NCI-H128 (cell line): ENCODE measurements at regions not wholly inside any gene's neighbourhood (a gene's known extent, or its start where the extent isn't known, plus 50 kb on each side); places are given as distances from the start of the nearest gene placed in this dataset.

Experiments
- DNase-seq: peaks from one replicate; lab custom pipeline; 2025; ENCODE audit not compliant: unreplicated experiment; lab: John Stamatoyannopoulos, UW

DNA sequence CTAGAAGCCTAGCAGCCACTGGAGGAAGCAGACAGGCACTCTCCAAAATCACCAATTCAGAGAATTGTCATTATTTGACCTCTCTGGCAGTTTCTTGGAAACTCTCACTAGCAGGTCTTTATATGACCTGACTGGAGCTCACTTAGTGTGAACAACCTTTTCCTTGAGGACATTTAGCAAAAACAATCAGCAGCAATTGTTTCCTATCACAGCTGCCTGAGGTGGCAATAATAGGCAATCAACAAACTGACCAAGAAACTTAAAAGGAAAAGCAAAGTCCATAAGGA lies 162.4 kb upstream of the STT3B start:
- DNase-seq = no peak

- DNase-seq = no peak
These were observed 162.0 kb upstream of the STT3B start for GRCh38 chr3:31370681-31371080.

DNA sequence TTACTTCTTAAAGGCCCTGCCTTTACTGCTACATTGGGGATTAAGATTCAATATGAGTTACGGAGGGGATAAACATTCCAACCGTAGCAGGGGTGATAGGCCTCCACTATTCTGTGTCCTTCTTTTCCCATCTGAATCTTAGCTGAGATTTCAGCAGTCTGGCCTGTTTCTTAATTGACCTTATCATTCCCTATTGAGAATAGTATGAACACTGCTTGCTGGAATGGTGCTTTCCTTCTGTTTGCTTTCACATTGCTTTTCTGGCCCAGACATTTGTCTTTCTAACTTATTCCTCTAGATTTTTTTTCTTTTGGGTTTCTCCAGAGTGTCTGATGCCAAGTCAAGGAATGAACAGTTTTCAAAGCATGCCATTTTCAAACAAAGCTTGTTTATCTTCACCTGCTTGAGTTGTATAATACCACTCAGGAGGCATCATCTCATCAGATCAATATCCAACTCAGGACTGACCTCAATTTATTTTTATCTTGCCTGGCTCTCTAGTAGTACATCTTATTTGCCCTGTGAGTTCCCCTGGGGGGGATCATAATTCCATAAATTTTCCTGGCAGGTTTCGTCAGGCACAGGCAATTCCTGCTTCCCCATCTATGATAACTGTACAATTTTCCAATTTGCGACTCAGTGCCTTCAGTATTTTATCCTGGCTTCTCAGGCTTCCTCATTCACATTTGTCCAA lies 161.1 kb upstream of the STT3B start:
- DNase-seq = no peak

DNA sequence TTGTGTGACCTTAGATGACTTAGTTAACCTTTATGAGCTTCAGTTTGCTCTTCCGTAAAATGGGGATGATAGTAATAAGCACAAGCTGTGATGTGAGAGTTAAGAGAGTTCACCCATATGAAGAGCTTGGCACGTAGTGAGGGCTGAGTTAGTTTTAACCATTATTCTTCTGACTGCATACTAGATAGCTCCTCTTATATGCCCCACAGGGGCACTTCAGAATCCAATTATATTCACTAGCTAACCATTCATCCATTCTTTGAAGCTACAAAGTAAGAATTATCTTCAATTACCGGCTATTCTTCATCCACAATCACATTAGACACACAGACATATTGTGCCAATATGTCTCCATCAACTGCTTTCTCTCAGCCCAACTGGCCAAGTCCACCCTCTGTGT lies 159.0 kb upstream of the STT3B start:
- no peak for DNase-seq

DNA sequence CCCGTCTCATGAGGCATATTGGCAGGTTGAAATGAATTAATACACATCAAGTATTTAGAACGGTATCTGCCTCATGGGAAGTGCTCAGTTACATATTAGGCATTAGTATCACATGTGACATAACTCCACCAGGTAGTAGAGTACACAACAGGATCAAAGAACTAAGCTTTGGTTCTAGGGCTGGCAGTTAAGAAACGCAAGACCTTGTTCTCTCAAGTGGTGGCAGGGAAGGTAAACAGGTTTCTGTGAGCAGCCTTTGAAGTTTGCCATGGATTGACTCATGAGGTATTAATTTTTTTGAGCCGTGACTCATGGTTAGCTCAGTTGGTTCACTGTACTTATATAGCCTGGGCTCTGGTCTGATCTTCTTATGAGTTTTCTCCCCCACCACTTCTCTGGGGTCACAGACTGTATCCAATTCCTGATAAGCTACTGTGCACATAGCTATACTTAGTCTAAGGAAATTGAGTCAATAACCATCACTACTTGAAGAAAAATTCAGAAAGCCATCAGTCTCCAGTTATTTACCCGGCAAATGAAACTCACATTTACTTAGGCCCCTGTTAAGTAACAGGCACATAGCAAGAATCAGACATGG lies 155.6 kb upstream of the STT3B start:
- no peak for DNase-seq

DNA sequence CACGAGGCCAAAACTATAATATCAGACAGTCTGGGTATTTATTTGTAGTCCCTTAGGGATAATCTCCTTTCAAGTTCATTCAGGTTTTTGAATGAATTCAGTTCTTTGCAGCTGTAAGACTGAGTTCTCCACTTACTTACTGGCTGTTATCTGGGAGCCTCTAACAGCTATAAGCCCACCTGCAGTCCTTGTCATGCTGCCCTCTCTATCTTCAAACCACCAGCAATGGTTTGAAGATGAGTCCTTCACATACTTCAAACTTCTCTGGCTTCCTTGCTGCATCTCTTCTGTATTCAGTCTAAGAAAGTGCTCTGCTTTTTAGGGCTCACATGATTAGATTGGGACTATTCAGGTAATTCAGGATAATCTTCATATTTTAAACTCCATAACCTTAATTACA lies 154.5 kb upstream of the STT3B start:
- DNase-seq = no peak

DNA sequence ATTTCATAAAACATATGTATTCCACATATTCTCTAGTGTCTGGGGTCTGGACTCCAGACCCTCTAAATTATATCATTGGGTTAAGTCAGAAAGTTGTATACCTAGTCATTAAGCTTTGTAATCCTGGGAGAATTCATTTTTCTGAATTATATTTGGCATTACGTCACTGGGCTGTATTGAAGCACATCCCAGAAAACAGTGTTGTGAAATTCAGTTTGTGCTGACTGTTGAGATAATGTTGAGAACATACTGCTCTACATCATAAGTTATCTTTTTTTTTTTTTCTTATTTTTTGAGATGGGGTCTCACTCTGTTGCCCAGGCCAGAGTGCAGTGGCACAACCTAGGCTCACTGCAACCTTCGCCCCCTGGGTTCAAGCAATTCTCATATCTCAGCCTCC lies 153.1 kb upstream of the STT3B start:
- no peak for DNase-seq

DNA sequence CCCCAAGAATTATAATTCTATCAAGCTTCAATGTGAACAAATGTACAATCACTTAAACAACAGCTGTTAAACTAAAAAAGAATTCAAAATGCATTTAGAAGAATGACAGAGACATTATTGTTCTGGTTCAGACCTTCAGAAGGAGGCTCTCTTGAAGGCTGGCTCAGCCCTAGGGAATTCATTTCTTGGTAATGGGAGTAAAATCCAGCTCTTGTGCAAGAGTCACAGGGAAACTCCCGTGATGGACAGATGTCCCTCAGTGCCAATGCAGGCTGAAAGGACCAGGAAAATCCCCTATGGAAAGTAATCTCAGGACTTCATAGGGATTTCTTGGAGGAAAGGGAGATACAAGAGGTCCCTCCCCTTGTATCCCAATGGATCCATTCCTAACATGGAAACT lies 149.9 kb upstream of the STT3B start:
- DNase-seq = no peak

GRCh38 chr3:31384117-31384516 lies 148.6 kb upstream of the STT3B start:
- no peak for DNase-seq

DNA sequence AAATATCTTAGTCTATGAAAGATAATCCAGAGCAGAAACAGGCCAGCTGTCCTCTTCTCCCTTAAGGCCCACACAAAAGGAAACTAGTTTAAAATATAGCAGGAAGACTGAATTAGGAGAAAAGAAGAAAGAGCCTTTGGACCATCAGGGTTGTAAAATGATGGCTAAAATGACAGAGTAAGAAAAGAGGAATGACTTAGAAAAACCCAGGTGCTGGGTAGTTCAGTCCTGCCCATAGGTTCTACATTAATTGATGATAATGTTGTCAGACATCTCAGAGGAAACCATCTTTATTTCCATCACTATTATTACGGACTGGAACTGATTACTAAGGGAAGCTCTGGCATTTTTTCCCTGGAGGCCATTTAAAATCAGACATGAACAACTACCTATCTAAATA lies 142.8 kb upstream of the STT3B start:
- no peak for DNase-seq

DNA sequence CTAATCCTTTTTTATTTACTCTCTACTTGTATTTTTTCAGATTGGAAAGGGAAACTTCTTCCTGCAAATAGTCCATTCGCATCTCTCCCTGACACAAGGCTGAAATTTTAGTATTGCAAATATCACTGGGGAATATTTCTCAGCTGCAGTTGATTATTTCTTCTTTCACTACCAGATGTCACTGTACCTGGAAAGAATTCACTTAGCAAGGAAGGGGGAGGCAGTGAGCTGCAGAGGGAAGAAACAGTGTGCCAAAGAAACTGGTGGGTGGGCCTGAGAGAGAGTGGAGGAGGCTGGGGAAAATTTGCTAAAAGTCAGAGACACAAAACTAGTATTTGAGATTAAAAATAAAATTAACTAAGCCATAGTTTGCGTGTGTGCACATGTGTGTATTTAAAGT lies 142.3 kb upstream of the STT3B start:
- DNase-seq = no peak

GRCh38 chr3:31391150-31391549 lies 141.6 kb upstream of the STT3B start:
- no peak for DNase-seq

DNA sequence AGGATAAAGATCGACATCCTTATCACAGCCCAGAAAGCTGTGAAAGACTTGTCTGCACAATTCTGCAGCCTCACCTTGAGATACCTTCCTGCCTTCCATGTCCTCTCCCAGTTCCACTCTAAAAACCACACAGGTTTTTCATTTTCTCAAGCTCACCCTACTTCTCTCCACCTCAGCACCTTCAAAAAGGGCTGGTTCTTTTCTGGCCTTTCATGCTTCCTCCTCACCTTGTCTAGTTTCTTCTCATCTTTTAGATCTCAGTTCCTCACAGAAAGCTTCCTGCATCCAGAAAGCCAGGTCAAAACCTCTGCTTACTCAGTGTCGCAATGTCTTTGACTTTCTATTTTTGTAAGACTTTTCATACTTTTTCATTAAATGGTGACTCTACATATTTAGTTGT lies 140.2 kb upstream of the STT3B start:
- no peak for DNase-seq

DNA sequence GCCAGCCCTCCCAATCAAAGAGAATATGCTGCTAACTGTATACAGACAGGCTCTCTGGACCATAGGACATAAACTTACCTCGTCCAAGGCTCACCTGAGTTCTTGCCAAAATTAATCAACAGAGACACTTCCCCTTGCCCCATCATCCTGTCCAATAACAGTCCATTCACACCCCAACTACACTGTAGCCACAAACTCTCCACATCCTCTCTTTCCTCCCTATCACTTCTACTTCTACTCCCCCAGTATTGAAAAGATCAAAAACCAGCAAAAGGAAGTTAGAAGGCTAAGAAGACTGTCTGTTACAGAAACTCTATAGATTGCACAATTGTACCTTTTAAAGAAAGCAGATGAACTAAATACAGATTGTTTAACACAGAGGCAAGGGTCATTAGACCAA lies 133.5 kb upstream of the STT3B start:
- DNase-seq = no peak

DNA sequence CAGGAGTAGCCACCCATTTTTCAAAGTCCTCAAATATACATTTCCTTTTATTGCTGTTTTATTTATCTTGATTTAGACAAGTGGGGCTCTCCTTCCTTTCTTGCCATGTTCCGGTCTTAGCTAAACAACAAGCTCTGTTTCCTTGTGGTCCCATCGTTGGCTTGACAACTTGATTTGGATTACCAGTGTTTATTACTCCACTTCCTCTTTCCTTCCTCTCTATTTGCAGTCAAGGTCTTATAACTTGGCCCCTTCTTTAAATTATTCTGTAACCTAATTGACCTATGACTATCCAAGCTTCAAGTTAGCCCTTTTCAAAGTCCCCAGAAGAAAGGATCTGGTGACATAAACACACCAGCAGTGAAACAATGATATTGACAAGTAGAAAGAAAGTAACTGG lies 130.6 kb upstream of the STT3B start:
- DNase-seq = no peak

GRCh38 chr3:31403197-31403596 lies 129.5 kb upstream of the STT3B start:
- no peak for DNase-seq

DNA sequence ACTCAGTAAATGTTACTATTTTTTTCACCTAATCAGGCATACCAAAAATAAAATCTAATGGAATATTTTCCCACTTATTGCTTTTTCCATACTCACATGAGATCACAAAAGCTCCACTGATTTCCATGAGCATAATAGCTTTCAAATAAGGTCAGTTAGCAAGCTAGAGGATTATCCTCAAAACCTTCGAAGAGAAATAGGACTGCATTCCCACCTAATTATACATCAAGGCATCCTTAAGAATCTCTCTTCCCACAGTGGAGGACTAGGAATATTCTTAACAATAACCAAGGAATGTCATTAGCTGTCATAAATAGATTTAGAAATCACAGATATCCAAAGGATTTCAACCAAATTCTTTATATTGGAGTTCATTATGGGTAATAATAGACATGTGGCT lies 127.9 kb upstream of the STT3B start:
- DNase-seq = no peak

DNA sequence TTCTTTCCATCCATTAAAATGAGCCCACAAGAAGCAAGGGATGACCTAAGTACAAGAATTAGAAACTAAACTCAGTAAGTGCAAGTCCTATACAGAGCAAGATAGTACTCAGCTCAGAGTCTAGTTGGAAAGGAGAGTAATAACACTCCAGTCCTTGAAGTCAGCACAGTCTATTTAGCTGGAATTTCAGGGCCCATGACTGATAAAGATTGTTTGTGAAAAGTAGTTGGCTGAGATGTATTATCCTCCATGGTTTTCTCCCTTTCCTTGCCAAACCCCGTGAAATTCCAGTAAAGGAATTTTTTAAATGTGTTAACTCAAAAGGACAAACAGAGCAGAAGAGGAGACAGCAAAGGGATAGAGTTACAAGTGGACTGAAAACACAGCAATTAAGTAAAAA lies 127.2 kb upstream of the STT3B start:
- no peak for DNase-seq

- DNase-seq = no peak
These were observed 125.8 kb upstream of the STT3B start for GRCh38 chr3:31406896-31407295.

GRCh38 chr3:31407665-31408064 lies 125.1 kb upstream of the STT3B start:
- DNase-seq = no peak

DNA sequence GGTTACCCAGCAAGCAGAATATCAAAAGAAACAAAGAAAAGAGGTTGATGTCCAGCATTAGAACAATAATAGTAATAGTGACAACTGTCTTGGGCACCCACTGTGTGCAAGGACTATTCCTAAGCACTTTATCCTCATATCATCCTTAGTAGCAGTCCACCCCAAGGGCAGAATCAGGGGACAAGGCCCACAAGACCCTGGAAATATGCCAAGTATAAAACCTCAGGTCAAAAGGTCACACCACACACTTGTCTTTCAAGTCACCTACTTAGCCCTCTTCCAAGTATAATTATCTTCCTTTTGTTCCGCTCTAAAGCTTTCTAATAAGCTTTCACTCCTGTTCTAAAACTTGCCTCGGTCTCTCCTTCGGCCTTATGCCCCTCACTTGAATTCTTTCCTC lies 124.0 kb upstream of the STT3B start:
- no peak for DNase-seq

- no peak for DNase-seq
These were observed 123.3 kb upstream of the STT3B start for GRCh38 chr3:31409389-31409788.

DNA sequence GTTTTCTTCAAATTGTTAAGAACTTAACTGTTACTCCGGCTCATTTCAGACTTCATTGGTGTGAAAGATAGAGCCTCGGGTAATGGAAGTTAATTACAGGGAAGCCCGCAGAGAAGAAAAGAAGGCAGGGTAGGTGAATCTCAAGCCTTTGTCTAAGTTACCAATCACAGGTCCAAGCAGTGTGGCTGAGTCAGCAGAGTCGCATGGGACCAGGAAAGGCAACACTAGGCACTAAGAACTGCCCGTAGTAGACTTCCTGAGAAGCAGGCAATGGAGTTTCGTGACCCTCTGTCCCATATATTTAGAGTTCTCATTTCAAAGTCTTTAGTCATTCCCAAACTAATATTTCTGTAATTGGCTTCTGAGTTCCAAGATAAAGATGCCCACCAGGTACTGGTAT lies 122.9 kb upstream of the STT3B start:
- DNase-seq = no peak
